IPS DF 6.9 (cell line): ENCODE measurements at regions not wholly inside any gene's neighbourhood (a gene's known extent, or its start where the extent isn't known, plus 50 kb on each side); places are given as distances from the start of the nearest gene placed in this dataset.

Source experiments
- DNase-seq: peaks from one replicate; pipeline ENCODE4 v3.0.0-alpha.2; 2013; ENCODE audit warnings: low read depth, low spot score
- H3K27ac ChIP-seq: one replicate; pipeline ENCODE4 v1.5.1; 2013; ENCODE audit warnings: low read length, control low read depth
- H3K27me3 ChIP-seq: 2 replicates; pipeline ENCODE4 v1.6.1; 2013; ENCODE audit warnings: mild to moderate bottlenecking, low read length; ENCODE audit not compliant: control insufficient read depth, insufficient read depth
- H3K36me3 ChIP-seq: 2 replicates; pipeline ENCODE4 v1.6.1; 2013; ENCODE audit warnings: low read length; ENCODE audit not compliant: control insufficient read depth, insufficient read depth
- H3K4me1 ChIP-seq: 2 replicates; pipeline ENCODE4 v1.6.1; 2013; ENCODE audit warnings: low read length; ENCODE audit not compliant: control insufficient read depth, insufficient read depth
- H3K4me3 ChIP-seq: 2 replicates; pipeline ENCODE4 v1.5.1; 2013; ENCODE audit warnings: mild to moderate bottlenecking, low read length
- H3K9me3 ChIP-seq: 2 replicates; pipeline ENCODE4 v1.6.1; 2013; ENCODE audit warnings: low read length, inconsistent platforms; ENCODE audit not compliant: control insufficient read depth, insufficient read depth
- WGBS: extraction: QIAGEN DNeasy Blood & Tissue Kit; methylation state at CpG from one replicate; pipeline ENCODE4 v1.1.7; 2013; ENCODE audit warnings: mixed read lengths, missing lambda C conversion rate; ENCODE audit not compliant: insufficient read length, insufficient coverage; 5-methylcytosine and 5-hydroxymethylcytosine counted together

DNA sequence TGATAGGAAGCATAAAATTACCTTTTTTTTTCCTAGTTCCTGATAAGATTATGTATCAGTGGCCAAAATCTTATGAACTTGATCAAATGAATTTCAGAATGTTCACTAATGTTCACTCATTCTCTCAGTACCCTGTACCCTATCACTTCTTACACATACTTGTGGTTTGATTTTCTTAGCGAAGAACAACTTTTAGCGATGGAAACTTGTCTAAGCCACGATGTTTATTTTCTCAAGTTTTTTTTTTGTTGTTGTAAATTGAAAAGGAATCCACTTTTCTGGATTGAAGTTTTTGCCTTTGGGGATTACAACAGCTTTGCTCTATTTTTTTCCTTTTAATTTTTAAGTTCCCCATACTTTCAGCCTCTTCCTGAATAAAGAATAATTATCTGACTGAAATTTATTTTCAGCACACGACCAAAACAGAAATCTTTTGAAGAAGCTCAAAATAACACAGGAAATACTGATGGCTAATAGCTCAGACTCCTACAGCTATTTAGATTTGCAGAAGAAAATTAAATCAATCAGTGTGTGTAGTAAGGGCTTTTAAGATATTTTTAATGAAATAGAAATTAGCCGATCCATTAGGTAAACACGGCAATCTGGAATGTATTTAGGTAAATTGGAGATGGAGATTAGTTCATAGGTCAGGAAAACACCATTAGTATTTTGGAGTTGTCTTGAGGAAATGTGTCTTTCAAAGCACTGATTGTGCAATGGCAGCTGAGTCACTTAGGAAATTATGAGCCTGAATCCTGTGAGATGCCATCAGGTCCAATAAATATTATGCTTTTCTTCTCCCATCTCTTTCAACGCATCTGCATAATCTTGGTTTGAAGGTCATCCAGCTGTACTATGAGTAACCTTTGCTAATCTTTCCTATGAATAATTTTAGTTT, 217.5 kb downstream of the GJA1 start:
- Histone ChIP-seq H3K36me3 (no peaks in the 10 kb centered on the region), H3K27ac (no peak overlapping the region), H3K9me3 (no peaks in the 10 kb centered on the region), H3K4me3 (no peak overlapping the region), H3K4me1 (peaks cover 1% of the 10 kb centered on the region; the same call in 1 of the 2 replicates), H3K27me3 (no peaks in the 10 kb centered on the region)
- no peak for DNase-seq
- WGBS, result 100% methylated on average over 2 of the region's 7 CpGs

DNA sequence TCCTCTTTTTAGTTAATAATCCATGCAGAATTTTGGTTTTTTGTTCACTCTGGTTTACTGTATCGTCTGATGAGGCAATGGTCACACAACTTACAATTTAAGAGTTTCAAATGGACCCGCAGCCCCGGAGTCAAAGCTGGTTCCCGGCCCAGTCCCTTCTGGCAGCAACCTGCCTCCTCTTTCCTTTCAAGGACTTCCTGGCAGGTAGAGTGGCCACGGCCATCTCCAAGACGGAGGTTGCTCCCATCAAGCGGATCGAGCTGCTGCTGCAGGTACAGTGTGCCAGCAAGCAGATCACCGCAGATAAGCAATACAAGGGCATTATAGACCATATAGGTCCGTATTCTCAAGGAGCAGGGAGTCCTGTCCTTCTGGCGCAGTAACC, 218.2 kb downstream of the GJA1 start:
- Histone ChIP-seq H3K27ac (no peak overlapping the region), H3K4me1 (peaks cover 1% of the 10 kb centered on the region; the same call in 1 of the 2 replicates), H3K36me3 (no peaks in the 10 kb centered on the region), H3K4me3 (no peak overlapping the region), H3K9me3 (no peaks in the 10 kb centered on the region), H3K27me3 (no peaks in the 10 kb centered on the region)
- no CpG with 5 or more reads among the region's 11 CpGs for WGBS
- DNase-seq, result no peak

DNA sequence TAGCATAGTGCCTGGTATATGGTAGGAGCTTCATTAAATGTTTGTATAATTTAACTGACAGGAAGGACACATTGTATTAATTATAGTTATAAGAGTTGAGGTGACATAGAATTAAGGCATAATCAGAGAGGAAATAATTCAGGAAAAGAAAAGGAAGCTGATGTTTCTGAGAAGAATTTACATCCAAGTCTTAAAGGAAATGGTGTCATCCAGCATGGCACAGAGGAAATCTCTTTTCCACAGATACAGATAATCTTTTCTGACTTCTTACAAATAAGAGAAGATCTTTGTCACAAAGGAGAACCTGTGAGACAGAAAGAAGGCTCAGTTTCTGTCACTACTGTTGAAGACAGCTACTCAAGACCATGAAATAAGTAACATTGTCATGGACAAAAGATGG, 222.5 kb downstream of the GJA1 start:
- no peaks in the 10 kb centered on the region for H3K9me3 ChIP-seq
- no peak overlapping the region for H3K27ac ChIP-seq

DNA sequence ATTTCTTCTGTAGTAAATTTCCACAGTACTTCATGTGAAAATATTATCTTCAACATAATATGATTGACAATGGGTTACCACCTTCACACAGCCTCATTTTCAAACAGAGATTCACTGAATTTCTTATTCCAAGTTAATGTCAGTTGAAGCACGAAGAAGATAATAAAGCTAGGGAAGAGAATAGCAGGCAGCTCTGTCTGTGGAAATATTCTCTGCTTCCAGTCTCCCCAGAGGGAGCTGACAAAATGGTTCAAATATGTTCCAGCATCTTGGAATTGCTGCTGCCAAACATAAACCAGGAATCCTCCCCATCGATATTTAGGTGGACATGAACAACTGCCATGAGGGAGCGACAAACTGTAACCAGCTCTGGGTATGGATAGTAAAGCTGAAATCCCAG, 224.8 kb downstream of the GJA1 start:
- DNase-seq, result no peak
- H3K36me3 ChIP-seq, result no peaks in the 10 kb centered on the region
- no CpG with 5 or more reads among the region's 3 CpGs for WGBS

More for the DNA sequence above, 222.5 kb downstream of the GJA1 start:
- no peak for DNase-seq
- no peaks in the 10 kb centered on the region for H3K36me3 ChIP-seq
- no peaks in the 10 kb centered on the region for H3K27me3 ChIP-seq
- H3K4me3 ChIP-seq, result no peak overlapping the region
- H3K4me1 ChIP-seq, result no peaks in the 10 kb centered on the region

DNA sequence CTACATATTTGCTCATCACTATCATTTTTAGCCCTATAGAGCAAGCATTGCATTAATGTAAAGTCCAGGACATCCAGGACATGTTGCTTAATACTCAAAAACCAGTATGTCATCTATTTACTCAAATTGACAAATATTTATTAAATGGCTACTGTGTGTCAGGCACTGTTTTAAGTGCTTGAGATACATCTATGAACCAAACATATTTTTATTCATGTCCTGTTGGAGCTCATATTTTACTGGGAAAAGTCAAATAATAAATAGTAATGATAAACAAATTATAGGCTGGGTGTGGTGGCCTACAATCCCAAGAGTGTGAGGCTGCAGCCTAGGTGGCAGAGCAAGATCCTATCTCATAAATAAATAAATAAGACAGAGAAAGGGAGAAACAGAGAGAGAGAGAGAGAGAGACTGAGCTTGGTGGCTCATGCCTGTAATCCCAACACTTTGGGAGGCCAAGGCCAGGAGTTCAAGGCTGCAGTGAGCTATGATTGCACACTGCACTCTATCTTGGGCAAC, 227.9 kb downstream of the GJA1 start:
- H3K9me3 ChIP-seq, result no peaks in the 10 kb centered on the region
- no peak for DNase-seq
- no peak overlapping the region for H3K27ac ChIP-seq
- H3K4me1 ChIP-seq, result no peaks in the 10 kb centered on the region
- no peaks in the 10 kb centered on the region for H3K36me3 ChIP-seq
- H3K27me3 ChIP-seq, result no peaks in the 10 kb centered on the region
- H3K4me3 ChIP-seq, result no peak overlapping the region

More for the DNA sequence above, 224.8 kb downstream of the GJA1 start:
- Histone ChIP-seq H3K4me1 (no peaks in the 10 kb centered on the region), H3K27me3 (no peaks in the 10 kb centered on the region), H3K27ac (no peak overlapping the region), H3K9me3 (no peaks in the 10 kb centered on the region), H3K4me3 (no peak overlapping the region)

DNA sequence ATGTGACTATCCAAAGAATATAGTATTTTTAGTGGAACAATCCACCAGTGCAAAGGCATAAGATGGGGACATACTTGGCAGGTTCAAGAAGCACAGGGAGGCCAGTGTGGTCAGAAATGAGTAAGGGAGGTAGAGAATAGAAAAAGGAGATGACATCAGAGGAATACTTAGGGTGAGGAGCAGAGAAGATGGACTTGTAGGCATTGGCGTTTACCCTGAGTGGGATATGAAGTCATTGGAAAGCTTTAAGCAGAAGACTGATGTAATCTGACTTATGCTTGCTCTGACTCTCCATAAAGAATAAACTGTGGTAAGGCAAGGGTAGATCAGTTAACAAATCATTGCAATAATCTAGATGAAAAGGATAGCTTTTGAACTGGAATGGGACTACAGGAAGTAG, 228.7 kb downstream of the GJA1 start:
- WGBS, result no CpG with 5 or more reads among the region's 1 CpG
- Histone ChIP-seq H3K9me3 (no peaks in the 10 kb centered on the region), H3K4me3 (no peak overlapping the region), H3K36me3 (no peaks in the 10 kb centered on the region), H3K27ac (no peak overlapping the region), H3K4me1 (no peaks in the 10 kb centered on the region), H3K27me3 (no peaks in the 10 kb centered on the region)
- no peak for DNase-seq

DNA sequence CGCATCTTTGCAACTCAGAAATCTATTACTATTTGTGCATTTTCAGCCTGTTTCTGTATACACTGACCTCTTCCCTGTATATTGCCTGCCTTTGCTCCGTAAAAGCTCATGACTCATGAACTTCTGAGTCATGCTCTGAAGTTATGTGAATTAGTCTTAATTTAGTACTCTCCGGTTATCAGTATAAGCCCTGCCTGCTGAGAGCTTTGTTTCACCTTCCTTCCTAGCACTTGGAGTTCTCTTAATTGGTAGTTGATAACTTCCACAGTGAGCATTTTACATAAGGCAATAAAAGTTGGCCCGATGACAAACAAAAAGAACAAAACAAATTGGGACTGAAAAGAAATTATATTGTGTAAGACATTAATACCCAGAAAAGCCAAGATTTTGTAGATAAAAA, 231.4 kb downstream of the GJA1 start:
- no peaks in the 10 kb centered on the region for H3K9me3 ChIP-seq
- no peaks in the 10 kb centered on the region for H3K27me3 ChIP-seq
- DNase-seq, result no peak
- no peaks in the 10 kb centered on the region for H3K36me3 ChIP-seq
- no peak overlapping the region for H3K27ac ChIP-seq
- H3K4me1 ChIP-seq, result no peaks in the 10 kb centered on the region
- H3K4me3 ChIP-seq, result no peak overlapping the region
- no CpG with 5 or more reads among the region's 4 CpGs for WGBS

DNA sequence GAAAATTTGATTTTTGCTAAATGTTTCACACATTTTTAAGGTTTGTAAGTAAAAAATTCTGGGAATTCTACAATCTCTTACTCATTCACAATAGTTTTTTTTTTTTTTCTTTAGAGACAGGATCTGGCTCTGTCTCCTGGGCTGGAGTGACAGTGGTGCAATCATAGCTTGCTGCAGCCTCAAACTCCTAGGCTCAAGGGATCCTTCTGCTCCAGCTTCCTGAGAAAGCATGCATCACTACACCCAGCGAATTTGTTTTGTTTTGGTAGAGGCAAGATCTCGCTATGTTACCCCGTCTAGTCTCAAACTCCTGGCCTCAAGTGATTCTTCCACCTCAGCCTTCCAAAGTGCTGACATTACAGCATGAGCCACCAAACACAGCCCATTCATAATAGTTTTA, 232.8 kb downstream of the GJA1 start:
- Histone ChIP-seq H3K27me3 (no peaks in the 10 kb centered on the region), H3K27ac (no peak overlapping the region), H3K4me3 (no peak overlapping the region), H3K36me3 (no peaks in the 10 kb centered on the region), H3K4me1 (no peaks in the 10 kb centered on the region), H3K9me3 (no peaks in the 10 kb centered on the region)
- no CpG with 5 or more reads among the region's 3 CpGs for WGBS
- DNase-seq, result no peak

DNA sequence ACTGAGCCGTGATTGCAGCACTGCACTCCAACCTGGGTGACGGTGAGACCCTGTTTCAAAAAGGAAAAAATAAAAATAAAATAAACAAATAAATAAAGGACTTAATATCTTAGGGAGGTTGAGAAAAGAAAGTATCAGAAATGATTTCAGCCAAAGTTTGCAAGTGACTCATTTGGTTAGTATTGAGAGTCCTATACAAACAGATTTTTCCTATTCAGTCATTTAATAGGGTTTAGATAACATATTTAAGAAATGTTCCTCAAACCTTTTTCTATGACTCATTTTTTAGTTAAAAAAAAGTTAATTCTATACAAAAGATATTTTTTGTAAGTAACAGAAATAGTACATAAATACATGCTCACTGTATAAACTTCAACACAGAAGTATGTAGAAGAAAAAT, 235.1 kb downstream of the GJA1 start:
- no peak overlapping the region for H3K27ac ChIP-seq
- DNase-seq, result no peak
- no CpG with 5 or more reads among the region's 2 CpGs for WGBS

DNA sequence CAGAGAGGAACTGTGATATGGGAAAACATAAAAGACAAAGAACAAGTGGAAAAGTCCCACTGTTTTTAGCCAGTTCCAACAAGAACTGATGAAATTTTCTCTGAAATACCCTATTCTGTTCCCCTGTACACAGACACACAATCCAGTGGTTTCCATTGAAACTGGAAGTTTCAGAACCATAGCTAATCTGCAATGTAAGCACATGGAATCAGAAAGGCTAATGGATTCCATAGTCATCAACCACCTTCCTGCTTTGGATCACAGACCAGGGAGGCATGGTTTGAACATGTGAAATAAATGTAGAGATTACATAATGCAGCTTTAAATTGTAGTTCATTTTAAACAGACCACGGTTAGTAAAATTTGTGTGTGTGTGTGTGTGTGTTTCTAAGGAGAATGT, 242.1 kb downstream of the GJA1 start:
- no peaks in the 10 kb centered on the region for H3K36me3 ChIP-seq
- no peak for DNase-seq
- no peaks in the 10 kb centered on the region for H3K9me3 ChIP-seq
- 100% methylated on average over 1 of the region's 1 CpG for WGBS
- H3K27me3 ChIP-seq, result no peaks in the 10 kb centered on the region
- no peak overlapping the region for H3K4me3 ChIP-seq
- no peak overlapping the region for H3K27ac ChIP-seq
- H3K4me1 ChIP-seq, result no peaks in the 10 kb centered on the region

More for the DNA sequence above, 235.1 kb downstream of the GJA1 start:
- Histone ChIP-seq H3K36me3 (no peaks in the 10 kb centered on the region), H3K27me3 (no peaks in the 10 kb centered on the region), H3K4me1 (no peaks in the 10 kb centered on the region), H3K4me3 (no peak overlapping the region), H3K9me3 (no peaks in the 10 kb centered on the region)

DNA sequence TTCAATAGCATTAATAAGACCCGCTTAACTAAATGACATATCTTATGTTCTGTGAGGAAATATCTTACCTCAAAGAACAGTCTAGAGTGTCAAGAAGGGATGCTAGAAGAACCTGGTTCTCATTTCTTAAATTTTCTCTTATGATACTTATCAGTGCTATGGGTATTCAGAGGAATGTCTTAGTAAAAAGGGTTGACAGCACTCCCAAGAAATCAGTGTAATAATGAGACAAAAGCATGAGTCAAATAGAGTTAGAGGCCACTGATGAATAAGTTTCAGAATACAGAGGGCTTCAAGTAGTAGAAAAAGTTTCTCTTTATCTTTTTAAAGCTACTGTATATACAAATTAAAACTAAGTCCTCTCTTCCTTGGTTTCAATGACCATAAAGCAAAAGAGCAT, 242.8 kb downstream of the GJA1 start:
- no peaks in the 10 kb centered on the region for H3K4me1 ChIP-seq
- H3K36me3 ChIP-seq, result no peaks in the 10 kb centered on the region
- H3K4me3 ChIP-seq, result no peak overlapping the region
- H3K9me3 ChIP-seq, result no peaks in the 10 kb centered on the region
- DNase-seq, result no peak
- no CpG with 5 or more reads among the region's 1 CpG for WGBS
- no peak overlapping the region for H3K27ac ChIP-seq
- no peaks in the 10 kb centered on the region for H3K27me3 ChIP-seq
